Hepatocyte (in vitro differentiated cells): ENCODE measurements at regions not wholly inside any gene's neighbourhood (a gene's known extent, or its start where the extent isn't known, plus 50 kb on each side); places are given as distances from the start of the nearest gene placed in this dataset.

ENCODE experiments used
- EZH2 ChIP-seq: fragments of 200-600 bp; sonication (generic); IDR thresholded peaks from 2 replicates; pipeline ENCODE4 v1.6.1; 2016; ENCODE audit warnings: antibody characterized with exemption, mild to moderate bottlenecking, borderline replicate concordance
- TF ChIP-seq, protein P1 (sequence below): fragments of 200-600 bp; sonication (generic); IDR thresholded peaks from 2 replicates; pipeline ENCODE4 v1.5.1; 2016; ENCODE audit warnings: antibody characterized with exemption, mild to moderate bottlenecking; ENCODE audit not compliant: poor library complexity

GRCh38 chr14:89575386-89576061, 158.5 kb upstream of the FOXN3 start:
- TF ChIP-seq, protein P1, sequence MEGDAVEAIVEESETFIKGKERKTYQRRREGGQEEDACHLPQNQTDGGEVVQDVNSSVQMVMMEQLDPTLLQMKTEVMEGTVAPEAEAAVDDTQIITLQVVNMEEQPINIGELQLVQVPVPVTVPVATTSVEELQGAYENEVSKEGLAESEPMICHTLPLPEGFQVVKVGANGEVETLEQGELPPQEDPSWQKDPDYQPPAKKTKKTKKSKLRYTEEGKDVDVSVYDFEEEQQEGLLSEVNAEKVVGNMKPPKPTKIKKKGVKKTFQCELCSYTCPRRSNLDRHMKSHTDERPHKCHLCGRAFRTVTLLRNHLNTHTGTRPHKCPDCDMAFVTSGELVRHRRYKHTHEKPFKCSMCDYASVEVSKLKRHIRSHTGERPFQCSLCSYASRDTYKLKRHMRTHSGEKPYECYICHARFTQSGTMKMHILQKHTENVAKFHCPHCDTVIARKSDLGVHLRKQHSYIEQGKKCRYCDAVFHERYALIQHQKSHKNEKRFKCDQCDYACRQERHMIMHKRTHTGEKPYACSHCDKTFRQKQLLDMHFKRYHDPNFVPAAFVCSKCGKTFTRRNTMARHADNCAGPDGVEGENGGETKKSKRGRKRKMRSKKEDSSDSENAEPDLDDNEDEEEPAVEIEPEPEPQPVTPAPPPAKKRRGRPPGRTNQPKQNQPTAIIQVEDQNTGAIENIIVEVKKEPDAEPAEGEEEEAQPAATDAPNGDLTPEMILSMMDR: no peak
- TF ChIP-seq EZH2: no peak
